OCI-M1 (cell line): ENCODE measurements at regions not wholly inside any gene's neighbourhood (a gene's known extent, or its start where the extent isn't known, plus 50 kb on each side); places are given as distances from the start of the nearest gene placed in this dataset.
"Not testable (repeated sequence)": the region's sequence is repeated elsewhere in the genome, so short reads cannot be mapped to it uniquely, and the experiment has no call there.

Source experiments
- DNase-seq: peaks from one replicate; lab custom pipeline; 2025; lab: John Stamatoyannopoulos, UW

- DNase-seq: no peak
These were observed 569.4 kb upstream of the SALL3 start for GRCh38 chr18:78410094-78410786.

- no peak for DNase-seq
These were observed 568.1 kb upstream of the SALL3 start for GRCh38 chr18:78411539-78411938.

- DNase-seq: no peak
These were observed 565.3 kb upstream of the SALL3 start for GRCh38 chr18:78414302-78414701.

- DNase-seq: no peak
These were observed 562.8 kb upstream of the SALL3 start for GRCh38 chr18:78416853-78417252.

- DNase-seq: no peak
These were observed 561.2 kb upstream of the SALL3 start for GRCh38 chr18:78418379-78418778.

GRCh38 chr18:78419171-78419570 is 560.4 kb upstream of the SALL3 start:
- no peak for DNase-seq

- DNase-seq: no peak
These were observed 559.5 kb upstream of the SALL3 start for GRCh38 chr18:78420116-78420515.

- DNase-seq: no peak
These were observed 558.2 kb upstream of the SALL3 start for GRCh38 chr18:78421392-78421791.

- no peak for DNase-seq
These were observed 557.3 kb upstream of the SALL3 start for GRCh38 chr18:78422336-78422735.

GRCh38 chr18:78423811-78424210 is 555.8 kb upstream of the SALL3 start:
- DNase-seq: no peak

GRCh38 chr18:78424403-78425018 is 555.1 kb upstream of the SALL3 start:
- DNase-seq: no peak

- no peak for DNase-seq
These were observed 554.6 kb upstream of the SALL3 start for GRCh38 chr18:78425019-78425412.

- DNase-seq: no peak
These were observed 552.5 kb upstream of the SALL3 start for GRCh38 chr18:78427081-78427480.

GRCh38 chr18:78429127-78430108 is 550.2 kb upstream of the SALL3 start:
- DNase-seq: no peak

GRCh38 chr18:78430131-78430758 is 549.4 kb upstream of the SALL3 start:
- DNase-seq: no peak

- no peak for DNase-seq
These were observed 548.0 kb upstream of the SALL3 start for GRCh38 chr18:78431606-78432005.

GRCh38 chr18:78433562-78433961 is 546.1 kb upstream of the SALL3 start:
- no peak for DNase-seq

GRCh38 chr18:78436110-78436509 is 543.5 kb upstream of the SALL3 start:
- no peak for DNase-seq

- DNase-seq: not testable (repeated sequence)
These were observed 541.4 kb upstream of the SALL3 start for GRCh38 chr18:78438235-78438634.

GRCh38 chr18:78445880-78446279 is 533.7 kb upstream of the SALL3 start:
- DNase-seq: no peak

- no peak for DNase-seq
These were observed 532.4 kb upstream of the SALL3 start for GRCh38 chr18:78447211-78447610.

GRCh38 chr18:78448106-78448505 is 531.5 kb upstream of the SALL3 start:
- DNase-seq: no peak
